ENCODE measurements at regions not wholly inside any gene's neighbourhood (a gene's known extent, or its start where the extent isn't known, plus 50 kb on each side); places are given as distances from the start of the nearest gene placed in this dataset.

- TF ChIP-seq POLR2A (IDR thresholded peaks at IDR 0.05; ENCODE audit: low read length), result no peak
- no peak for TF ChIP-seq CTCF (IDR thresholded peaks at IDR 0.05)
- TF ChIP-seq MYC (IDR thresholded peaks at IDR 0.05; ENCODE audit: borderline replicate concordance, low read length), result no peak
- TF ChIP-seq CBX2 (IDR thresholded peaks at IDR 0.05; ENCODE audit: borderline replicate concordance, low read depth), result no peak
- no peak for TF ChIP-seq ATOH8 (CRISPR knock-in tag; IDR thresholded peaks at IDR 0.05; ENCODE audit: low read depth)
- TF ChIP-seq KDM1A (IDR thresholded peaks at IDR 0.05; ENCODE audit: low read depth), result no peak
- TF ChIP-seq MAX (IDR thresholded peaks at IDR 0.05), result no peak
These were observed 295.5 kb upstream of the GADL1 start for GRCh38 chr3:31189971-31190370.

Measured in A549 (cell line).